ENCODE measurements at regions not wholly inside any gene's neighbourhood (a gene's known extent, or its start where the extent isn't known, plus 50 kb on each side); places are given as distances from the start of the nearest gene placed in this dataset.

GRCh38 chr12:34236073-34236472 lies 213.8 kb downstream of the ALG10 start:
- ChIA-PET POLR2A (no interaction called here), RAD21 (ENCODE audit: unreplicated experiment) (no interaction called here), SMC1A (ENCODE audit: uncharacterized antibody, unreplicated experiment) (no interaction called here), CTCF (no interaction called here)
- ATAC-seq (no peak), DNase-seq (ENCODE audit: low read depth, low spot score) (no peak), FAIRE-seq (no peak)
- no TSS peak for BruUV-seq (replicated peaks)
- no peak for TF ChIP-seq HDAC6 (IDR thresholded peaks at IDR 0.05; ENCODE audit: unreplicated experiment)
- no peak for TF ChIP-seq HCFC1 (IDR thresholded peaks at IDR 0.05; ENCODE audit: low read length)
- no peak for TF ChIP-seq CBX3 (IDR thresholded peaks at IDR 0.05; ENCODE audit: borderline replicate concordance, low read depth)
- TF ChIP-seq ATF7 (IDR thresholded peaks at IDR 0.05; ENCODE audit: low read depth), result no peak
- no peak for TF ChIP-seq KLF5 (IDR thresholded peaks at IDR 0.05; ENCODE audit: partially characterized antibody)
- no peak for TF ChIP-seq EGR1 (IDR thresholded peaks at IDR 0.05; ENCODE audit: borderline replicate concordance in 1 of 2, low read depth in 2 of 2, low read length in 2 of 2)
- TF ChIP-seq, protein P1, sequence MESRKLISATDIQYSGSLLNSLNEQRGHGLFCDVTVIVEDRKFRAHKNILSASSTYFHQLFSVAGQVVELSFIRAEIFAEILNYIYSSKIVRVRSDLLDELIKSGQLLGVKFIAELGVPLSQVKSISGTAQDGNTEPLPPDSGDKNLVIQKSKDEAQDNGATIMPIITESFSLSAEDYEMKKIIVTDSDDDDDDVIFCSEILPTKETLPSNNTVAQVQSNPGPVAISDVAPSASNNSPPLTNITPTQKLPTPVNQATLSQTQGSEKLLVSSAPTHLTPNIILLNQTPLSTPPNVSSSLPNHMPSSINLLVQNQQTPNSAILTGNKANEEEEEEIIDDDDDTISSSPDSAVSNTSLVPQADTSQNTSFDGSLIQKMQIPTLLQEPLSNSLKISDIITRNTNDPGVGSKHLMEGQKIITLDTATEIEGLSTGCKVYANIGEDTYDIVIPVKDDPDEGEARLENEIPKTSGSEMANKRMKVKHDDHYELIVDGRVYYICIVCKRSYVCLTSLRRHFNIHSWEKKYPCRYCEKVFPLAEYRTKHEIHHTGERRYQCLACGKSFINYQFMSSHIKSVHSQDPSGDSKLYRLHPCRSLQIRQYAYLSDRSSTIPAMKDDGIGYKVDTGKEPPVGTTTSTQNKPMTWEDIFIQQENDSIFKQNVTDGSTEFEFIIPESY (IDR thresholded peaks at IDR 0.05), result no peak
- no peak for TF ChIP-seq RUNX3 (IDR thresholded peaks at IDR 0.05; ENCODE audit: low read length)
- H3K4me3 ChIP-seq, result no peak overlapping the region
- 62% methylated on average over 3 of the region's 3 CpGs for WGBS (ENCODE audit: insufficient coverage, insufficient replicate concordance, low lambda C conversion rate, missing lambda C conversion rate)
- no peak overlapping the region for H3K27ac ChIP-seq (ENCODE audit: control insufficient read depth, insufficient read depth)
- H3K27me3 ChIP-seq (replicated peaks in 1 of 2; ENCODE audit: control insufficient read depth in 2 of 2, insufficient read depth in 2 of 2, low read length in 1 of 2), result no peaks in the 10 kb centered on the region
- no peaks in the 10 kb centered on the region for H3K4me1 ChIP-seq (ENCODE audit: control insufficient read depth, insufficient read depth, low read length)
- no peak overlapping the region for H2AFZ ChIP-seq (ENCODE audit: control insufficient read depth, low read depth, low read length)
- H3K9ac ChIP-seq (ENCODE audit: control insufficient read depth, insufficient read depth, low read length), result no peak overlapping the region
- in situ Hi-C loops (cut with MboI), result no loop called here
- no peaks in the 10 kb centered on the region; the same call in 2 of the 3 replicates for H3K9me3 ChIP-seq (replicated peaks; ENCODE audit: control insufficient read depth, insufficient read depth, low read length)
- no peaks in the 10 kb centered on the region for H3K36me3 ChIP-seq (ENCODE audit: control insufficient read depth in 2 of 2, insufficient read depth in 2 of 2, low read length in 1 of 2)
- no peak overlapping the region for H3K4me2 ChIP-seq (ENCODE audit: control insufficient read depth, insufficient read depth)
- intact Hi-C loops (cut with micrococcal nuclease; ENCODE audit: unreplicated experiment), result no loop called here
- no peaks in the 10 kb centered on the region for H4K20me1 ChIP-seq (ENCODE audit: control insufficient read depth, insufficient read depth)
- H3K79me2 ChIP-seq (ENCODE audit: control insufficient read depth, insufficient read depth, low read length), result no peaks in the 10 kb centered on the region
